ENCODE measurements at regions not wholly inside any gene's neighbourhood (a gene's known extent, or its start where the extent isn't known, plus 50 kb on each side); places are given as distances from the start of the nearest gene placed in this dataset.

GRCh38 chr7:45238806-45239205, 81.2 kb downstream of the RAMP3 start:
- Mint-ChIP-seq H3K27ac (no peak overlapping the region), H3K4me1 (ENCODE audit: low read depth) (no peaks in the 10 kb centered on the region), H3K9me3 (no peaks in the 10 kb centered on the region), H3K27me3 (peaks cover 40% of the 10 kb centered on the region), H3K36me3 (ENCODE audit: low read depth) (no peaks in the 10 kb centered on the region), H3K4me3 (no peak overlapping the region)
- ATAC-seq (ENCODE audit: poor library complexity) (no peak), DNase-seq (no peak)
- H3K27me3 ChIP-seq (ENCODE audit: control insufficient read depth in 1 of 2, insufficient read depth in 2 of 2, low read length in 2 of 2): peaks cover 11 to 13% of the 10 kb centered on the region in 2 experiments
- no peaks in the 10 kb centered on the region for H3K36me3 ChIP-seq (ENCODE audit: insufficient read depth, low read length)
- no peaks in the 10 kb centered on the region for H3K4me1 ChIP-seq (ENCODE audit: insufficient read depth, low read length)
- no peak overlapping the region for H3K4me3 ChIP-seq (ENCODE audit: low read length)
- TF ChIP-seq CTCF (IDR thresholded peaks at IDR 0.05): no peak
- intact Hi-C loops (cut with DNase I, micrococcal nuclease): no loop called here
- H3K9me3 ChIP-seq (ENCODE audit: control insufficient read depth in 1 of 2, insufficient read depth in 1 of 2, low read length in 2 of 2): no peaks in the 10 kb centered on the region
- ChIA-PET CTCF (no interaction called here), POLR2A (no interaction called here)
- no peak overlapping the region for H3K27ac ChIP-seq (ENCODE audit: low read depth in 1 of 2, low read length in 2 of 2)

GRCh38 chr7:45239486-45239885, 81.9 kb downstream of the RAMP3 start:
- no peaks in the 10 kb centered on the region for H3K36me3 Mint-ChIP-seq (ENCODE audit: low read depth)
- no peak overlapping the region for H3K4me3 Mint-ChIP-seq
- ATAC-seq (ENCODE audit: poor library complexity): no peak
- no peak overlapping the region for H3K27ac ChIP-seq (ENCODE audit: low read depth in 1 of 2, low read length in 2 of 2)
- no peaks in the 10 kb centered on the region for H3K9me3 Mint-ChIP-seq
- intact Hi-C loops (cut with DNase I, micrococcal nuclease): no loop called here
- ChIA-PET POLR2A (no interaction called here), CTCF (interaction anchor here (1.0 kb wide), 1 partner anchor 10 kb away, joined by 3 read pairs; no protein-coding TSS in a partner anchor)
- no peak for TF ChIP-seq CTCF (IDR thresholded peaks at IDR 0.05)
- H3K36me3 ChIP-seq (ENCODE audit: insufficient read depth, low read length): no peaks in the 10 kb centered on the region
- H3K4me3 ChIP-seq (ENCODE audit: low read length): no peak overlapping the region
- H3K27ac Mint-ChIP-seq: no peak overlapping the region
- peaks cover 40% of the 10 kb centered on the region for H3K27me3 Mint-ChIP-seq
- no peak for DNase-seq
- H3K9me3 ChIP-seq (ENCODE audit: control insufficient read depth in 1 of 2, insufficient read depth in 1 of 2, low read length in 2 of 2): no peaks in the 10 kb centered on the region
- peaks cover 11 to 13% of the 10 kb centered on the region in 2 experiments for H3K27me3 ChIP-seq (ENCODE audit: control insufficient read depth in 1 of 2, insufficient read depth in 2 of 2, low read length in 2 of 2)
- H3K4me1 Mint-ChIP-seq (ENCODE audit: low read depth): no peaks in the 10 kb centered on the region
- H3K4me1 ChIP-seq (ENCODE audit: insufficient read depth, low read length): no peaks in the 10 kb centered on the region

GRCh38 chr7:45240273-45240771, 82.7 kb downstream of the RAMP3 start:
- H3K9me3 ChIP-seq (ENCODE audit: control insufficient read depth in 1 of 2, insufficient read depth in 1 of 2, low read length in 2 of 2): no peaks in the 10 kb centered on the region
- Mint-ChIP-seq H3K4me1 (ENCODE audit: low read depth) (no peaks in the 10 kb centered on the region), H3K9me3 (no peaks in the 10 kb centered on the region), H3K4me3 (no peak overlapping the region), H3K36me3 (ENCODE audit: low read depth) (no peaks in the 10 kb centered on the region), H3K27me3 (peaks cover 47% of the 10 kb centered on the region), H3K27ac (no peak overlapping the region)
- DNase-seq (peak in 1 of 14 experiments; percentile 9), ATAC-seq (ENCODE audit: poor library complexity) (no peak)
- no peaks in the 10 kb centered on the region for H3K36me3 ChIP-seq (ENCODE audit: insufficient read depth, low read length)
- no peak for TF ChIP-seq CTCF (IDR thresholded peaks at IDR 0.05)
- CTCF ChIA-PET: interaction anchor here (1.0 kb wide), 1 partner anchor 11 kb away, joined by 3 read pairs; no protein-coding TSS in a partner anchor
- H3K27ac ChIP-seq (ENCODE audit: low read depth in 1 of 2, low read length in 2 of 2): no peak overlapping the region
- H3K27me3 ChIP-seq (ENCODE audit: control insufficient read depth in 1 of 2, insufficient read depth in 2 of 2, low read length in 2 of 2): peaks cover 13% of the 10 kb centered on the region in 2 experiments
- POLR2A ChIA-PET: no interaction called here
- no peak overlapping the region for H3K4me3 ChIP-seq (ENCODE audit: low read length)
- intact Hi-C loops (cut with DNase I, micrococcal nuclease): no loop called here
- no peaks in the 10 kb centered on the region for H3K4me1 ChIP-seq (ENCODE audit: insufficient read depth, low read length)
